ENCODE measurements at regions not wholly inside any gene's neighbourhood (a gene's known extent, or its start where the extent isn't known, plus 50 kb on each side); places are given as distances from the start of the nearest gene placed in this dataset.

GRCh38 chr10:28137907-28138880, 139.3 kb upstream of the ODAD2 start:
- TF ChIP-seq CTCF (IDR thresholded peaks at IDR 0.05; ENCODE audit: borderline replicate concordance, insufficient read depth, low read depth, low read length): no peak
- no peak overlapping the region for H3K4me3 ChIP-seq (ENCODE audit: low read depth, low read length)

GRCh38 chr10:28135258-28135657, 136.4 kb upstream of the ODAD2 start:
- no peak overlapping the region for H3K4me3 ChIP-seq (ENCODE audit: low read depth, low read length)
- TF ChIP-seq CTCF (IDR thresholded peaks at IDR 0.05; ENCODE audit: borderline replicate concordance, insufficient read depth, low read depth, low read length): no peak

- TF ChIP-seq CTCF (IDR thresholded peaks at IDR 0.05; ENCODE audit: borderline replicate concordance, insufficient read depth, low read depth, low read length): no peak
- no peak overlapping the region for H3K4me3 ChIP-seq (ENCODE audit: low read depth, low read length)
Measured at GRCh38 chr10:28130267-28130666, 131.4 kb upstream of the ODAD2 start.

- TF ChIP-seq CTCF (IDR thresholded peaks at IDR 0.05; ENCODE audit: borderline replicate concordance, insufficient read depth, low read depth, low read length): no peak
- H3K4me3 ChIP-seq (ENCODE audit: low read depth, low read length): no peak overlapping the region
Measured at GRCh38 chr10:28127881-28128280, 129.0 kb upstream of the ODAD2 start.

- TF ChIP-seq CTCF (IDR thresholded peaks at IDR 0.05; ENCODE audit: borderline replicate concordance, insufficient read depth, low read depth, low read length): no peak
- H3K4me3 ChIP-seq (ENCODE audit: low read depth, low read length): no peak overlapping the region
Measured at GRCh38 chr10:28125701-28126100, 126.8 kb upstream of the ODAD2 start.

GRCh38 chr10:28120795-28121194, 121.9 kb upstream of the ODAD2 start:
- no peak overlapping the region for H3K4me3 ChIP-seq (ENCODE audit: low read depth, low read length)
- no peak for TF ChIP-seq CTCF (IDR thresholded peaks at IDR 0.05; ENCODE audit: borderline replicate concordance, insufficient read depth, low read depth, low read length)
